ENCODE measurements at regions not wholly inside any gene's neighbourhood (a gene's known extent, or its start where the extent isn't known, plus 50 kb on each side); places are given as distances from the start of the nearest gene placed in this dataset.

- TF ChIP-seq CTCF (IDR thresholded peaks at IDR 0.05), result no peak
- ATAC-seq (ENCODE audit: insufficient number of reproducible peaks, low FRiP score, low read depth) (no peak), DNase-seq (ENCODE audit: low spot score) (no peak)
- Histone ChIP-seq H3K4me3 (no peak overlapping the region), H3K36me3 (no peaks in the 10 kb centered on the region), H3K27me3 (replicated peaks; ENCODE audit: insufficient read depth) (no peaks in the 10 kb centered on the region), H3K9me3 (no peaks in the 10 kb centered on the region), H3K4me1 (ENCODE audit: control insufficient read depth in 1 of 2, low read depth in 2 of 2) (no peaks in the 10 kb centered on the region), H3K27ac (no peak overlapping the region)
These were observed 204.6 kb upstream of the TMPRSS15 start for GRCh38 chr21:18608226-18608625.

- Histone ChIP-seq H3K36me3 (no peaks in the 10 kb centered on the region), H3K4me1 (ENCODE audit: control insufficient read depth in 1 of 2, low read depth in 2 of 2) (no peaks in the 10 kb centered on the region), H3K9me3 (no peaks in the 10 kb centered on the region), H3K27me3 (replicated peaks; ENCODE audit: insufficient read depth) (no peaks in the 10 kb centered on the region), H3K4me3 (no peak overlapping the region), H3K27ac (no peak overlapping the region)
- ATAC-seq (ENCODE audit: insufficient number of reproducible peaks, low FRiP score, low read depth) (no peak), DNase-seq (ENCODE audit: low spot score) (no peak)
- no peak for TF ChIP-seq CTCF (IDR thresholded peaks at IDR 0.05)
These were observed 210.7 kb upstream of the TMPRSS15 start for GRCh38 chr21:18614303-18614702.

GRCh38 chr21:18617291-18617690, 213.7 kb upstream of the TMPRSS15 start:
- Histone ChIP-seq H3K27ac (no peak overlapping the region), H3K4me1 (ENCODE audit: control insufficient read depth in 1 of 2, low read depth in 2 of 2) (no peaks in the 10 kb centered on the region), H3K4me3 (no peak overlapping the region), H3K36me3 (no peaks in the 10 kb centered on the region), H3K27me3 (replicated peaks; ENCODE audit: insufficient read depth) (no peaks in the 10 kb centered on the region), H3K9me3 (no peaks in the 10 kb centered on the region)
- DNase-seq (ENCODE audit: low spot score) (no peak), ATAC-seq (ENCODE audit: insufficient number of reproducible peaks, low FRiP score, low read depth) (no peak)
- no peak for TF ChIP-seq CTCF (IDR thresholded peaks at IDR 0.05)

- ATAC-seq (ENCODE audit: insufficient number of reproducible peaks, low FRiP score, low read depth) (no peak), DNase-seq (ENCODE audit: low spot score) (no peak)
- Histone ChIP-seq H3K4me1 (ENCODE audit: control insufficient read depth in 1 of 2, low read depth in 2 of 2) (no peaks in the 10 kb centered on the region), H3K36me3 (no peaks in the 10 kb centered on the region), H3K4me3 (no peak overlapping the region), H3K9me3 (no peaks in the 10 kb centered on the region), H3K27ac (no peak overlapping the region), H3K27me3 (replicated peaks; ENCODE audit: insufficient read depth) (no peaks in the 10 kb centered on the region)
- TF ChIP-seq CTCF (IDR thresholded peaks at IDR 0.05), result no peak
These were observed 216.9 kb upstream of the TMPRSS15 start for GRCh38 chr21:18620436-18620835.

GRCh38 chr21:18622383-18622782, 218.8 kb upstream of the TMPRSS15 start:
- no peak for DNase-seq (ENCODE audit: low spot score)
- no peak for ATAC-seq (ENCODE audit: insufficient number of reproducible peaks, low FRiP score, low read depth)
- Histone ChIP-seq H3K27me3 (replicated peaks; ENCODE audit: insufficient read depth) (no peaks in the 10 kb centered on the region), H3K27ac (no peak overlapping the region), H3K9me3 (no peaks in the 10 kb centered on the region), H3K36me3 (no peaks in the 10 kb centered on the region), H3K4me1 (ENCODE audit: control insufficient read depth in 1 of 2, low read depth in 2 of 2) (no peaks in the 10 kb centered on the region), H3K4me3 (no peak overlapping the region)
- no peak for TF ChIP-seq CTCF (IDR thresholded peaks at IDR 0.05)
